ENCODE measurements at regions not wholly inside any gene's neighbourhood (a gene's known extent, or its start where the extent isn't known, plus 50 kb on each side); places are given as distances from the start of the nearest gene placed in this dataset.

- Mint-ChIP-seq H3K36me3 (ENCODE audit: low read depth) (no peaks in the 10 kb centered on the region), H3K27ac (no peak overlapping the region), H3K27me3 (ENCODE audit: low read depth) (no peaks in the 10 kb centered on the region), H3K4me3 (no peak overlapping the region), H3K9me3 (peaks cover 2% of the 10 kb centered on the region), H3K4me1 (ENCODE audit: low read depth) (no peaks in the 10 kb centered on the region)
- intact Hi-C loops (cut with micrococcal nuclease), result no loop called here
- DNase-seq, result no peak
- CTCF ChIA-PET, result no interaction called here
Measured at GRCh38 chr5:52694648-52695047, 93.1 kb upstream of the ITGA1 start.

- H3K27ac Mint-ChIP-seq, result no peak overlapping the region
- intact Hi-C loops (cut with micrococcal nuclease), result no loop called here
- peaks cover 17% of the 10 kb centered on the region for H3K4me1 Mint-ChIP-seq (ENCODE audit: low read depth)
- DNase-seq, result no peak
- H3K9me3 Mint-ChIP-seq, result no peaks in the 10 kb centered on the region
- no peaks in the 10 kb centered on the region for H3K36me3 Mint-ChIP-seq (ENCODE audit: low read depth)
- H3K27me3 Mint-ChIP-seq (ENCODE audit: low read depth), result peaks cover 2% of the 10 kb centered on the region
- CTCF ChIA-PET, result no interaction called here
- no peak overlapping the region for H3K4me3 Mint-ChIP-seq
Measured at GRCh38 chr5:52702877-52703276, 84.8 kb upstream of the ITGA1 start.

- peaks cover 17% of the 10 kb centered on the region for H3K4me1 Mint-ChIP-seq (ENCODE audit: low read depth)
- peaks cover 2% of the 10 kb centered on the region for H3K27me3 Mint-ChIP-seq (ENCODE audit: low read depth)
- DNase-seq, result no peak
- intact Hi-C loops (cut with micrococcal nuclease), result no loop called here
- no peaks in the 10 kb centered on the region for H3K9me3 Mint-ChIP-seq
- H3K27ac Mint-ChIP-seq, result no peak overlapping the region
- H3K4me3 Mint-ChIP-seq, result no peak overlapping the region
- CTCF ChIA-PET, result no interaction called here
- no peaks in the 10 kb centered on the region for H3K36me3 Mint-ChIP-seq (ENCODE audit: low read depth)
Measured at GRCh38 chr5:52703321-52703720, 84.4 kb upstream of the ITGA1 start.

GRCh38 chr5:52705720-52706119 lies 82.0 kb upstream of the ITGA1 start:
- Mint-ChIP-seq H3K4me1 (ENCODE audit: low read depth) (peaks cover 26% of the 10 kb centered on the region), H3K36me3 (ENCODE audit: low read depth) (no peaks in the 10 kb centered on the region), H3K4me3 (no peak overlapping the region), H3K27ac (no peak overlapping the region), H3K9me3 (no peaks in the 10 kb centered on the region), H3K27me3 (ENCODE audit: low read depth) (peaks cover 2% of the 10 kb centered on the region)
- intact Hi-C loops (cut with micrococcal nuclease), result no loop called here
- CTCF ChIA-PET, result interaction anchor here (1.3 kb wide), 1 partner anchor 21 kb away, joined by 3 read pairs; no protein-coding TSS in a partner anchor
- DNase-seq, result no peak

- intact Hi-C loops (cut with micrococcal nuclease), result no loop called here
- no peak overlapping the region for H3K27ac Mint-ChIP-seq
- peaks cover 26% of the 10 kb centered on the region for H3K4me1 Mint-ChIP-seq (ENCODE audit: low read depth)
- no peaks in the 10 kb centered on the region for H3K9me3 Mint-ChIP-seq
- H3K36me3 Mint-ChIP-seq (ENCODE audit: low read depth), result no peaks in the 10 kb centered on the region
- CTCF ChIA-PET, result interaction anchor here (1.3 kb wide), 1 partner anchor 20 kb away, joined by 3 read pairs; no protein-coding TSS in a partner anchor
- H3K4me3 Mint-ChIP-seq, result no peak overlapping the region
- no peak for DNase-seq
- H3K27me3 Mint-ChIP-seq (ENCODE audit: low read depth), result peaks cover 2% of the 10 kb centered on the region
Measured at GRCh38 chr5:52706775-52707174, 80.9 kb upstream of the ITGA1 start.

- Mint-ChIP-seq H3K36me3 (ENCODE audit: low read depth) (no peaks in the 10 kb centered on the region), H3K4me1 (ENCODE audit: low read depth) (peaks cover 28% of the 10 kb centered on the region), H3K9me3 (no peaks in the 10 kb centered on the region), H3K4me3 (no peak overlapping the region), H3K27ac (no peak overlapping the region), H3K27me3 (ENCODE audit: low read depth) (peaks cover 2% of the 10 kb centered on the region)
- intact Hi-C loops (cut with micrococcal nuclease), result no loop called here
- no peak for DNase-seq
- CTCF ChIA-PET, result interaction anchor here (1.0 kb wide), 1 partner anchor 208 kb away, joined by 3 read pairs; no protein-coding TSS in a partner anchor
Measured at GRCh38 chr5:52707616-52708015, 80.1 kb upstream of the ITGA1 start.

GRCh38 chr5:52708463-52708862 lies 79.3 kb upstream of the ITGA1 start:
- Mint-ChIP-seq H3K4me1 (ENCODE audit: low read depth) (peaks cover 30% of the 10 kb centered on the region), H3K36me3 (ENCODE audit: low read depth) (no peaks in the 10 kb centered on the region)

GRCh38 chr5:52709167-52709925 lies 78.4 kb upstream of the ITGA1 start:
- Mint-ChIP-seq H3K27ac (no peak overlapping the region), H3K27me3 (ENCODE audit: low read depth) (peaks cover 2% of the 10 kb centered on the region), H3K4me1 (ENCODE audit: low read depth) (peaks cover 30% of the 10 kb centered on the region), H3K36me3 (ENCODE audit: low read depth) (no peaks in the 10 kb centered on the region), H3K9me3 (no peaks in the 10 kb centered on the region), H3K4me3 (no peak overlapping the region)
- CTCF ChIA-PET, result no interaction called here
- peak; percentile 18 for DNase-seq
- intact Hi-C loops (cut with micrococcal nuclease), result no loop called here

More at GRCh38 chr5:52708463-52708862, 79.3 kb upstream of the ITGA1 start:
- H3K27me3 Mint-ChIP-seq (ENCODE audit: low read depth), result peaks cover 2% of the 10 kb centered on the region
- H3K9me3 Mint-ChIP-seq, result no peaks in the 10 kb centered on the region
- CTCF ChIA-PET, result interaction anchor here (0.6 kb wide), 1 partner anchor 210 kb away, joined by 3 read pairs; no protein-coding TSS in a partner anchor
- intact Hi-C loops (cut with micrococcal nuclease), result no loop called here
- no peak for DNase-seq
- no peak overlapping the region for H3K27ac Mint-ChIP-seq
- H3K4me3 Mint-ChIP-seq, result no peak overlapping the region

GRCh38 chr5:52710310-52710971 lies 77.3 kb upstream of the ITGA1 start:
- CTCF ChIA-PET, result no interaction called here
- intact Hi-C loops (cut with micrococcal nuclease), result loop anchor here (2.0 kb wide), 1 partner anchor 14 kb away; no protein-coding TSS in a partner anchor
- H3K36me3 Mint-ChIP-seq (ENCODE audit: low read depth), result no peaks in the 10 kb centered on the region
- H3K27me3 Mint-ChIP-seq (ENCODE audit: low read depth), result peaks cover 2% of the 10 kb centered on the region
- no peak overlapping the region for H3K27ac Mint-ChIP-seq
- DNase-seq, result no peak
- H3K4me1 Mint-ChIP-seq (ENCODE audit: low read depth), result peaks cover 29% of the 10 kb centered on the region
- no peak overlapping the region for H3K4me3 Mint-ChIP-seq
- H3K9me3 Mint-ChIP-seq, result no peaks in the 10 kb centered on the region

- Mint-ChIP-seq H3K36me3 (ENCODE audit: low read depth) (no peaks in the 10 kb centered on the region), H3K9me3 (no peaks in the 10 kb centered on the region), H3K27ac (no peak overlapping the region), H3K4me1 (ENCODE audit: low read depth) (peaks cover 23% of the 10 kb centered on the region), H3K4me3 (no peak overlapping the region), H3K27me3 (ENCODE audit: low read depth) (peaks cover 2% of the 10 kb centered on the region)
- intact Hi-C loops (cut with micrococcal nuclease), result loop anchor here (2.0 kb wide), 1 partner anchor 14 kb away; no protein-coding TSS in a partner anchor
- DNase-seq, result no peak
- CTCF ChIA-PET, result no interaction called here
Measured at GRCh38 chr5:52710972-52711596, 76.6 kb upstream of the ITGA1 start.

- Mint-ChIP-seq H3K36me3 (ENCODE audit: low read depth) (peaks cover 3% of the 10 kb centered on the region), H3K27me3 (ENCODE audit: low read depth) (peaks cover 2% of the 10 kb centered on the region), H3K4me1 (ENCODE audit: low read depth) (peaks cover 17% of the 10 kb centered on the region), H3K9me3 (peaks cover 4% of the 10 kb centered on the region), H3K4me3 (no peak overlapping the region), H3K27ac (no peak overlapping the region)
- intact Hi-C loops (cut with micrococcal nuclease), result no loop called here
- DNase-seq, result no peak
- CTCF ChIA-PET, result no interaction called here
Measured at GRCh38 chr5:52712354-52712753, 75.4 kb upstream of the ITGA1 start.

GRCh38 chr5:52725065-52725746 lies 62.5 kb upstream of the ITGA1 start:
- Mint-ChIP-seq H3K27me3 (ENCODE audit: low read depth) (no peaks in the 10 kb centered on the region), H3K4me1 (ENCODE audit: low read depth) (peaks cover 37% of the 10 kb centered on the region), H3K4me3 (no peak overlapping the region), H3K27ac (peak overlapping the region; percentile 27), H3K36me3 (ENCODE audit: low read depth) (no peaks in the 10 kb centered on the region), H3K9me3 (peaks cover 6% of the 10 kb centered on the region)
- intact Hi-C loops (cut with micrococcal nuclease), result loop anchor here (1.0 to 2.0 kb wide), 6 partner anchors 14 to 75 kb away; partner anchors contain the start of genes ITGA1 and PELO
- DNase-seq, result peak; percentile 78
- CTCF ChIA-PET, result interaction anchor here (0.6 to 1.1 kb wide), 3 partner anchors 13 to 265 kb away, joined by 3 to 4 read pairs (median 3); partner anchors contain the start of genes ITGA1 and PELO
